ENCODE measurements at regions not wholly inside any gene's neighbourhood (a gene's known extent, or its start where the extent isn't known, plus 50 kb on each side); places are given as distances from the start of the nearest gene placed in this dataset.
"Not testable (repeated sequence)": the region's sequence is repeated elsewhere in the genome, so short reads cannot be mapped to it uniquely, and the experiment has no call there.

- no peak for DNase-seq
Measured at GRCh38 chr2:184268900-184269477, 329.3 kb upstream of the ZNF804A start.

GRCh38 chr2:184270660-184271059, 327.7 kb upstream of the ZNF804A start:
- DNase-seq, result no peak

GRCh38 chr2:184272056-184272455, 326.3 kb upstream of the ZNF804A start:
- DNase-seq, result no peak

GRCh38 chr2:184294831-184295230, 303.5 kb upstream of the ZNF804A start:
- DNase-seq, result no peak

GRCh38 chr2:184297085-184297484, 301.2 kb upstream of the ZNF804A start:
- no peak for DNase-seq

GRCh38 chr2:184302506-184302905, 295.8 kb upstream of the ZNF804A start:
- no peak for DNase-seq

GRCh38 chr2:184304006-184304405, 294.3 kb upstream of the ZNF804A start:
- no peak for DNase-seq

- no peak for DNase-seq
Measured at GRCh38 chr2:184305105-184305504, 293.2 kb upstream of the ZNF804A start.

- no peak for DNase-seq
Measured at GRCh38 chr2:184308706-184309105, 289.6 kb upstream of the ZNF804A start.

- peak; percentile 4 for DNase-seq
Measured at GRCh38 chr2:184312970-184313369, 285.4 kb upstream of the ZNF804A start.

- DNase-seq, result no peak
Measured at GRCh38 chr2:184314829-184315228, 283.5 kb upstream of the ZNF804A start.

GRCh38 chr2:184316921-184317320, 281.4 kb upstream of the ZNF804A start:
- DNase-seq, result no peak

GRCh38 chr2:184322615-184323014, 275.7 kb upstream of the ZNF804A start:
- no peak for DNase-seq

GRCh38 chr2:184326066-184326465, 272.3 kb upstream of the ZNF804A start:
- DNase-seq, result no peak

GRCh38 chr2:184327805-184328204, 270.5 kb upstream of the ZNF804A start:
- not testable (repeated sequence) for DNase-seq

- DNase-seq, result not testable (repeated sequence)
Measured at GRCh38 chr2:184330561-184330960, 267.8 kb upstream of the ZNF804A start.

- DNase-seq, result no peak
Measured at GRCh38 chr2:184336688-184337087, 261.6 kb upstream of the ZNF804A start.

GRCh38 chr2:184338771-184339170, 259.6 kb upstream of the ZNF804A start:
- DNase-seq, result no peak

GRCh38 chr2:184339966-184340365, 258.4 kb upstream of the ZNF804A start:
- no peak for DNase-seq

GRCh38 chr2:184346338-184346862, 251.9 kb upstream of the ZNF804A start:
- DNase-seq, result no peak

- DNase-seq, result no peak
Measured at GRCh38 chr2:184351126-184351525, 247.2 kb upstream of the ZNF804A start.

- DNase-seq, result no peak
Measured at GRCh38 chr2:184357033-184357432, 241.3 kb upstream of the ZNF804A start.

- DNase-seq, result no peak
Measured at GRCh38 chr2:184359379-184359778, 238.9 kb upstream of the ZNF804A start.

GRCh38 chr2:184363213-184363612, 235.1 kb upstream of the ZNF804A start:
- no peak for DNase-seq

GRCh38 chr2:184367211-184367610, 231.1 kb upstream of the ZNF804A start:
- DNase-seq, result no peak
